DND-41 (cell line): ENCODE measurements at regions not wholly inside any gene's neighbourhood (a gene's known extent, or its start where the extent isn't known, plus 50 kb on each side); places are given as distances from the start of the nearest gene placed in this dataset.
"Not testable (repeated sequence)": the region's sequence is repeated elsewhere in the genome, so short reads cannot be mapped to it uniquely, and the experiment has no call there.

Source experiments
- ATAC-seq: fragments of 200-7000 bp; cut with Tn5 transposase; 3 replicates; pipeline ENCODE4 v1.9.1; 2021; ENCODE audit warnings: low read depth; ENCODE audit not compliant: insufficient read depth
- DNase-seq: peaks from one replicate; pipeline ENCODE4 v3.0.0-alpha.2; 2020
- H2AFZ ChIP-seq: 2 replicates; pipeline ENCODE4 v1.6.0; 2012; ENCODE audit warnings: low read depth, low read length
- H3K27ac ChIP-seq: 2 replicates; pipeline ENCODE4 v1.5.1; 2012; ENCODE audit warnings: low read length, inconsistent platforms
- H3K27me3 ChIP-seq: fragments of 200-600 bp; sonication (generic); 2 replicates; pipeline ENCODE4 v1.6.0; 2012; ENCODE audit warnings: low read length, mild to moderate bottlenecking, inconsistent platforms; ENCODE audit not compliant: insufficient read depth, poor library complexity
- H3K36me3 ChIP-seq: 2 replicates; pipeline ENCODE4 v1.5.1; 2012; ENCODE audit warnings: low read length, inconsistent platforms; ENCODE audit not compliant: insufficient read depth
- H3K4me1 ChIP-seq: 2 replicates; pipeline ENCODE4 v1.5.1; 2012; ENCODE audit warnings: mild to moderate bottlenecking, low read length; ENCODE audit not compliant: insufficient read depth
- H3K4me2 ChIP-seq: 2 replicates; pipeline ENCODE4 v1.6.0; 2012; ENCODE audit warnings: mild to moderate bottlenecking, moderate library complexity, low read length, inconsistent platforms; ENCODE audit not compliant: insufficient read depth
- H3K4me3 ChIP-seq, 2 experiments: fragments of 200-600 bp in 1 of 2; shearing (Covaris generic) in 1 of 2; 2 replicates each; pipeline ENCODE4 v1.5.1; 2012 to 2016; ENCODE audit warnings: inconsistent platforms in 2 of 2, low read length in 2 of 2, mild to moderate bottlenecking in 2 of 2, low read depth in 1 of 2, moderate library complexity in 1 of 2
- H3K79me2 ChIP-seq: 2 replicates; pipeline ENCODE4 v1.6.0; 2012; ENCODE audit warnings: low read length, inconsistent platforms; ENCODE audit not compliant: insufficient read depth
- H3K9ac ChIP-seq: 2 replicates; pipeline ENCODE4 v1.6.0; 2012; ENCODE audit warnings: low read depth, mild to moderate bottlenecking, inconsistent platforms, low read length, moderate library complexity
- H3K9me3 ChIP-seq: 2 replicates; pipeline ENCODE4 v1.5.1; 2012; ENCODE audit warnings: low read length, moderate library complexity, mild to moderate bottlenecking, inconsistent platforms; ENCODE audit not compliant: insufficient read depth, severe bottlenecking
- H4K20me1 ChIP-seq: 2 replicates; pipeline ENCODE4 v1.6.0; 2012; ENCODE audit warnings: low read length; ENCODE audit not compliant: insufficient read depth
- EZH2 ChIP-seq: IDR thresholded peaks from 3 replicates; pipeline ENCODE4 v1.6.1; 2012; ENCODE audit warnings: borderline replicate concordance, low read depth, mild to moderate bottlenecking, moderate library complexity, low read length, inconsistent platforms; ENCODE audit not compliant: severe bottlenecking
- TF ChIP-seq, protein P1 (sequence below): IDR thresholded peaks from 2 replicates; pipeline ENCODE4 v1.5.1; 2012; ENCODE audit warnings: borderline replicate concordance, low read length, moderate library complexity, mild to moderate bottlenecking; ENCODE audit not compliant: poor library complexity, severe bottlenecking; ENCODE audit errors: extremely low read depth

DNA sequence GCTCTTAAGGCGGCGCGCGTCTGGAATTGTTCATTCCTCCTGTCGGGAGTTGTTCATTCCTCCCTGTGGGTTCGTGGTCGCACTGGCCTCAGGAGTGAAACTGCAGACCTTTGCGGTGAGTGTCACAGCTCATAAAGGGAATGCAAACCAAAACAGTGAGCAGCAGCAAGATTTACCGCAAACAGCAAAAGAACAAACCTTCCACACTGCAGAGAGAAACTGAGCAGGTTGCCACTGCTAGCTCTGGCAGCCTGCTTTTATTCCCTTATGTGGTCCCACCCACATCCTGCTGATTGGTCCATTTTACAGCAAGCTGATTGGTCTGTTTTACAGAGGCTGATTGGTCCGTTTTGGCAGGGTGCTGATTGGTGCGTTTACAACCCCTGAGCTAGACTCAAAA, 1365.3 kb upstream of the WWC1 start:
- H3K36me3 ChIP-seq: no peaks in the 10 kb centered on the region
- H3K9me3 ChIP-seq: no peaks in the 10 kb centered on the region

DNA sequence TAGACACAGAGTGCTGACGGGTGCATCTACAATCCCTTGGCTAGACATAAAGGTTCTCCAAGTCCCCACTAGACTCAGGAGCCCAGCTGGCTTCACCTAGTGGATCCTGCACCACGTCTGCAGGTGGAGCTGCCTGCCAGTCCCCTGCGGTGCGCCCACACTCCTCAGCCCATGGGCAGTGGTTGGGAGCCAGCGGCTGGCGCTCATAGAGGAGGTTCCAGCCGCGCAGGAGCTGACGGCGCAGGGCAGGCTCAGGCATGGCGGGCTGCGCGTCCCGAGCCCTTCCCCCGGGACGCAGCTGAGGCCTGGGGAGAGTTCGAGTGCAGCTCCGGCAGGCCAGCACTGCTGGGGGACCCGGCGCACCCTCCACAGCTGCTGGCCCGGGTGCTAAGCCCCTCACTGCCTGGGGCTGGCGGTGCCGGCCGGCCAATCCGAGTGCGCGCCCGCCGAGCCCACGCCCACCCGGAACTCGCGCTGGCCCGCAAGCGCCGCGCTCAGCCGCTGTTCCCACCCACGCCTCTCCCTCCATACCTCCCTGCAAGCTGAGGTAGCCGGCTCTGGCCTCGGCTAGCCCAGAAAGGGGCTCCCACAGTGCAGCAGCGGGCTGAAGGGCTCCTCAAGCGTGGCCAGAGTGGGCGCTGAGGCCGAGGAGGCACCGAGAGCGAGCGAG, 1364.5 kb upstream of the WWC1 start:
- DNase-seq, H3K9ac ChIP-seq, H4K20me1 ChIP-seq, H3K27me3 ChIP-seq, H3K4me2 ChIP-seq, H3K36me3 ChIP-seq, H3K4me1 ChIP-seq, H3K9me3 ChIP-seq, H3K79me2 ChIP-seq, H3K4me3 ChIP-seq, ATAC-seq, H3K27ac ChIP-seq, H2AFZ ChIP-seq: not testable (repeated sequence)

More for the DNA sequence above, 1365.3 kb upstream of the WWC1 start:
- H3K4me2 ChIP-seq: no peak overlapping the region
- H3K79me2 ChIP-seq: no peaks in the 10 kb centered on the region
- no peak overlapping the region for H3K4me3 ChIP-seq
- no peak for ATAC-seq
- H3K9ac ChIP-seq: no peak overlapping the region
- no peaks in the 10 kb centered on the region for H3K4me1 ChIP-seq
- H3K27ac ChIP-seq: no peak overlapping the region
- DNase-seq: no peak
- TF ChIP-seq, protein P1, sequence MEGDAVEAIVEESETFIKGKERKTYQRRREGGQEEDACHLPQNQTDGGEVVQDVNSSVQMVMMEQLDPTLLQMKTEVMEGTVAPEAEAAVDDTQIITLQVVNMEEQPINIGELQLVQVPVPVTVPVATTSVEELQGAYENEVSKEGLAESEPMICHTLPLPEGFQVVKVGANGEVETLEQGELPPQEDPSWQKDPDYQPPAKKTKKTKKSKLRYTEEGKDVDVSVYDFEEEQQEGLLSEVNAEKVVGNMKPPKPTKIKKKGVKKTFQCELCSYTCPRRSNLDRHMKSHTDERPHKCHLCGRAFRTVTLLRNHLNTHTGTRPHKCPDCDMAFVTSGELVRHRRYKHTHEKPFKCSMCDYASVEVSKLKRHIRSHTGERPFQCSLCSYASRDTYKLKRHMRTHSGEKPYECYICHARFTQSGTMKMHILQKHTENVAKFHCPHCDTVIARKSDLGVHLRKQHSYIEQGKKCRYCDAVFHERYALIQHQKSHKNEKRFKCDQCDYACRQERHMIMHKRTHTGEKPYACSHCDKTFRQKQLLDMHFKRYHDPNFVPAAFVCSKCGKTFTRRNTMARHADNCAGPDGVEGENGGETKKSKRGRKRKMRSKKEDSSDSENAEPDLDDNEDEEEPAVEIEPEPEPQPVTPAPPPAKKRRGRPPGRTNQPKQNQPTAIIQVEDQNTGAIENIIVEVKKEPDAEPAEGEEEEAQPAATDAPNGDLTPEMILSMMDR: no peak
- TF ChIP-seq EZH2: no peak
- H4K20me1 ChIP-seq: no peaks in the 10 kb centered on the region
- H3K27me3 ChIP-seq: no peaks in the 10 kb centered on the region
- no peak overlapping the region for H2AFZ ChIP-seq

DNA sequence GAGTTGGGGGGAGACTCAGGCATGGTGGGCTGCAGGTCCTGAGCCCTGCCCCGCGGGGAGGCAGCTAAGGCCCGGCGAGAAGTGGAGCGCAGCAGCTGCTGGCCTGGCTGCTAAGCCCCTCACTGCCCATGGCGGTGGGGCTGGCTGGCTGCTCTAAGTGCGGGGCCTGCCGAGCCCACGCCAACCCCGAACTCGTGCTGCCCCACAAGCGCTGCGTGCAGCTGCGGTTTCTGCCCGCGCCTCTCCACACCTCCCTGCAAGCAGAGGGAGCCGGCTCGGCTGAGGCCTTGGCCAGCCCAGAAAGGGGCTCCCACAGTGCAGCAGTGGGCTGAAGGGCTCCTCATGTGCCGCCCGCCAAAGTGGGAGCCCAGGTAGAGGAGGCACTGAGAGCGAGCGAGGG, 1355.1 kb upstream of the WWC1 start:
- Histone ChIP-seq H3K9ac (no peak overlapping the region), H3K36me3 (no peaks in the 10 kb centered on the region), H4K20me1 (no peaks in the 10 kb centered on the region), H3K79me2 (no peaks in the 10 kb centered on the region), H3K4me3 (no peak overlapping the region), H3K4me1 (peaks cover 6% of the 10 kb centered on the region; the same call in 1 of the 2 replicates), H3K27ac (no peak overlapping the region), H3K27me3 (no peaks in the 10 kb centered on the region), H3K9me3 (no peaks in the 10 kb centered on the region), H2AFZ (no peak overlapping the region), H3K4me2 (no peak overlapping the region)
- no peak for DNase-seq
- TF ChIP-seq, protein P1: no peak
- no peak for TF ChIP-seq EZH2
- no peak for ATAC-seq

DNA sequence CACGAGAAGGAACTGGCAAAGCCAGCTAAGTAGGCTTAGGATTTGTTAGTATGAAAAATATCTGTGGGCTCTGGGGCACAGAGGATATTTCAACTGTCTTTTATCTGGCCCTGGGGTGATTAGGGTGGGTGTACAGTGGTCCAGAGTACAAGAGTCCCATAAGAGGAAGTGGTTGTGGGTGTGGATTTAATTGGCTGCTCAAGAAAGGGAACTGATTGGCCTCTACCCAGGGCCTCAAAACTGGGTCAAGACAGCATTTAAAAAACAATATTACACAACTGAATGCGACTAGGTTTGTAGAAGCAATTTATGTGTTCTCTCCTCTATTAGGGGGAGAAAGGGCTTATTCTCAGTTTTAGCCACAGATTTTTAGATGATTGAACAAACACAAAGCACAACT, 1353.4 kb upstream of the WWC1 start:
- no peak overlapping the region for H3K27ac ChIP-seq
- no peak overlapping the region for H3K4me3 ChIP-seq
- H3K36me3 ChIP-seq: no peaks in the 10 kb centered on the region
- H3K9ac ChIP-seq: no peak overlapping the region
- no peaks in the 10 kb centered on the region for H3K27me3 ChIP-seq
- H4K20me1 ChIP-seq: no peaks in the 10 kb centered on the region
- peaks cover 6% of the 10 kb centered on the region for H3K9me3 ChIP-seq
- ATAC-seq (no peak), DNase-seq (no peak)
- no peaks in the 10 kb centered on the region for H3K79me2 ChIP-seq
- H3K4me2 ChIP-seq: no peak overlapping the region
- H3K4me1 ChIP-seq: peaks cover 6% of the 10 kb centered on the region; the same call in 1 of the 2 replicates
- H2AFZ ChIP-seq: no peak overlapping the region
- no peak for TF ChIP-seq EZH2
- TF ChIP-seq, protein P1: no peak
